B cell (primary cell): ENCODE measurements at regions not wholly inside any gene's neighbourhood (a gene's known extent, or its start where the extent isn't known, plus 50 kb on each side); places are given as distances from the start of the nearest gene placed in this dataset.
"Not testable (repeated sequence)": the region's sequence is repeated elsewhere in the genome, so short reads cannot be mapped to it uniquely, and the experiment has no call there.

Experiments used
- EZH2 ChIP-seq: IDR thresholded peaks from 2 replicates; pipeline ENCODE4 v1.6.1; 2012; ENCODE audit warnings: borderline replicate concordance, low read depth, mild to moderate bottlenecking, moderate library complexity, low read length; ENCODE audit not compliant: insufficient read depth, poor library complexity, severe bottlenecking
- TF ChIP-seq, protein P1 (sequence below): fragments of 200-600 bp; IDR thresholded peaks from one replicate; pipeline ENCODE4 v1.8.0; 2022; ENCODE audit warnings: antibody characterized with exemption, mild to moderate bottlenecking

DNA sequence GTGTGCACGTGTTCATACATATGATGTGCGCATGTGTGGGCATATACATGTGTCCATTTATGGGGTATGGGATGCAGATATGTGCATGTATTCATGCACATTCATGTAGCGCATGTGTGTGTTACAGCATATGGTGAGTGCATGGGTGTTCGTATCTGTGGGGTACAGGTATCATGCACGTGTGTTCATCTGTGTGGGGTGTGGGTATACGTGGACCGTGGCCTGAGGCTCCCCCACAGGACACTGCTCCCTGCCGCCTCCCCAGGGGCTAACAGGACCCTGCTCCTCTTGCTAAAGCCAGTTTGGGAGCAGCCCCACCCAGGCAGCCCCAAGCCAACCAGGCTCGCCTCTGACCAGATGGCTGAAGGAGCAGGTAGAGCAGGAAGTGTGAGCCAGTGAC, 213.4 kb upstream of the POTEB2 start:
- TF ChIP-seq, protein P1, sequence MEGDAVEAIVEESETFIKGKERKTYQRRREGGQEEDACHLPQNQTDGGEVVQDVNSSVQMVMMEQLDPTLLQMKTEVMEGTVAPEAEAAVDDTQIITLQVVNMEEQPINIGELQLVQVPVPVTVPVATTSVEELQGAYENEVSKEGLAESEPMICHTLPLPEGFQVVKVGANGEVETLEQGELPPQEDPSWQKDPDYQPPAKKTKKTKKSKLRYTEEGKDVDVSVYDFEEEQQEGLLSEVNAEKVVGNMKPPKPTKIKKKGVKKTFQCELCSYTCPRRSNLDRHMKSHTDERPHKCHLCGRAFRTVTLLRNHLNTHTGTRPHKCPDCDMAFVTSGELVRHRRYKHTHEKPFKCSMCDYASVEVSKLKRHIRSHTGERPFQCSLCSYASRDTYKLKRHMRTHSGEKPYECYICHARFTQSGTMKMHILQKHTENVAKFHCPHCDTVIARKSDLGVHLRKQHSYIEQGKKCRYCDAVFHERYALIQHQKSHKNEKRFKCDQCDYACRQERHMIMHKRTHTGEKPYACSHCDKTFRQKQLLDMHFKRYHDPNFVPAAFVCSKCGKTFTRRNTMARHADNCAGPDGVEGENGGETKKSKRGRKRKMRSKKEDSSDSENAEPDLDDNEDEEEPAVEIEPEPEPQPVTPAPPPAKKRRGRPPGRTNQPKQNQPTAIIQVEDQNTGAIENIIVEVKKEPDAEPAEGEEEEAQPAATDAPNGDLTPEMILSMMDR = not testable (repeated sequence)
- TF ChIP-seq EZH2 = not testable (repeated sequence)
